GM19239 (cell line): ENCODE measurements at regions not wholly inside any gene's neighbourhood (a gene's known extent, or its start where the extent isn't known, plus 50 kb on each side); places are given as distances from the start of the nearest gene placed in this dataset.

ENCODE experiments used
- DNase-seq: peaks from one replicate; pipeline ENCODE4 v3.0.0; 2011; ENCODE audit warnings: low spot score; ENCODE audit not compliant: insufficient read length
- FAIRE-seq: peaks from 2 replicates; lab custom pipeline; 2011; peaks lifted over from hg19 to GRCh38; lab: Jason Lieb, UNC

DNA sequence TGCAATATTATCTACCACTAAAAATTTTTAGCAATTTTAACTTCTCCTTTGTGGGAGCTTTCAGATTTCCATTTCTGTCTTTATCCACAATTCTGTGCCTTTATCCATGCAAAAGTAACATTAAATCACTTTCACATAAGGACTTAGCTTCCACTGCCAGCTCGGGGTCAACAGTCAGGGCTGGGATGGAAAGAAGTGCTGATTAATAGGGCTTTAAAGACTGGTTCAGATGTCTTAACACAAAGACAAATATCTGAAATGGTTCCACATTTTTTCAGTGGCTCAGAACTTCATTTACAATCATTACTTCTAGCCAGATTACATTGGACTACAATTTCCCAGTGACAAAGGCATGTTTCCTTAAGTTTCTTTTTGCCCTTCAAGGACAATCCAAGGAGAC, 191.8 kb upstream of the CPHXL start:
- no peak for FAIRE-seq

DNA sequence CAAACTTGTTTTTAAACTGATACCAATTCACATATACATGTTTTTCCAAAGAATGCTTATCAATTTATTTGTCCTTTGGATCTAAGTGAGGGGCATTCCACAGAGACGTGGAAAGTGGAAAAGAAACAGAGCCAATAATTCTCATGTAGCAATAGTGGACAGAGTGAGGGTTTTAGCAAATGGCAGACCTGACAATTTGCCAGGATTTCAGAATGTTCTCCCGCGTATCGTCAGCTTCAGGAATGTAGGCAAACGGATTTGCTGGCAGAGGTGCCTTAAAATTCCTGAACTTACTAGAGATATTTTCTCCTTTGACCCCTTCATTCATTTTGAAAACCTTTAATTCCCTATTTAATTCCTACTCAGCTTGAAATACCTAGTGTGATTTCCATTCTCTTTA, 193.4 kb upstream of the CPHXL start:
- no peak for FAIRE-seq
- no peak for DNase-seq

More for the DNA sequence above, 191.8 kb upstream of the CPHXL start:
- DNase-seq, result no peak

- FAIRE-seq, result no peak
- no peak for DNase-seq
These were observed 195.0 kb upstream of the CPHXL start for GRCh38 chr16:75921281-75921680.

DNA sequence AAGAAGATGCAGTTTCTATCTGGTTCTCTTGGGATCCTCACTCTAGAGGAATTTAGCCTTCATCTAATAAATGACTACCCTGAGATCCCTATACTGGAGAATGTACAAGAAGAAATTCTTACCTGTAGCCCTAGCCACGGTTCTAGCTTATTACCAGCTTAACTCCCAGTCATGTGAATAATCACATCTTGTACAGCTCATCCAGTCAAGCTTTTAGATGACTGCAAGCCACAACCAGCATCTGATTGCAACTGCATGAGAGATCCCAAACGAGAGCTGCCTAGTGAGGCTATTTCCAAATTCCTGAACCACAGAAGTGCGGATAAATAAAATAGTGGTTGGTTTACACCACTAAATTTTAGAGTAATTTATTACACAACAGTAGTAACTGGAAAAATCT, 196.0 kb upstream of the CPHXL start:
- DNase-seq, result no peak
- FAIRE-seq, result no peak

DNA sequence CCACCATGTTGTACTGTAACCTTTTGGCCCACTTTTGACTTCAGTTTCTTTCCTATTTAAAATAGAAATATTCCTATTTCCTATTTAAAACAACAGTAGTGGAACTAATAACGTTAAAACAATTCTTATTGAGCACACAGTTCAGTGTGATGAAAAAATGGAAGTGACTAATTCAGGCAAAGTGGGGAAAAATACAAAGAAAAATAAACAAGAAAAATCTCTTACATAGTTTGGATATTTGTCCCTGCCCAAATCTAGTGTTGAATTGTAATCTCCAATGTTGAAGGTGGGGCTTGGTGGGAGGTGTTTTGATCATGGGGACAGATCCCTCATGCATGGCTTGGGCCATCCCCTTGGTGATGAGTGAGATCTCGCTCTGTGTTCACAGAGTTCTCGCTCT, 198.1 kb upstream of the CPHXL start:
- FAIRE-seq (no peak), DNase-seq (no peak)

DNA sequence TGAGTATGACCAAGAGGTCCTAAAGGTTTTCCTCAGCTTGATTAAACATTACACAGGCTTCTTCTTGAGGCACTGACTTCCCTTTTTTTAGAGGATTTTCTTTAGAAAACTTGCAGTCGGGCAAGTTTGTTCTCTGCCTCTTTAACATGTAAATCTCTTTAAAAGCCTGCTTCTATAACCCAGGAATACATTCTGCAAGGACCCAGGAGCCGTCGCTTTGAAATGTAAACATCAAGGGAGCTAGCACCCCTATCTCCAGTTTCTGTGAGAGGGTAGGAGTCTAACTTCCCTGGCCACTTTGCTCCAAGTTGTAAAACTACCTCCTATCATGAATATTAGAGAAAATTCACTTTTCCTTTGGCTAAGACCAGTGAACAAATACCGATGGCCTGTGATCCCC, 201.5 kb upstream of the CPHXL start:
- FAIRE-seq (no peak), DNase-seq (no peak)

- FAIRE-seq (no peak), DNase-seq (no peak)
These were observed 202.0 kb upstream of the CPHXL start for GRCh38 chr16:75928295-75928694.

DNA sequence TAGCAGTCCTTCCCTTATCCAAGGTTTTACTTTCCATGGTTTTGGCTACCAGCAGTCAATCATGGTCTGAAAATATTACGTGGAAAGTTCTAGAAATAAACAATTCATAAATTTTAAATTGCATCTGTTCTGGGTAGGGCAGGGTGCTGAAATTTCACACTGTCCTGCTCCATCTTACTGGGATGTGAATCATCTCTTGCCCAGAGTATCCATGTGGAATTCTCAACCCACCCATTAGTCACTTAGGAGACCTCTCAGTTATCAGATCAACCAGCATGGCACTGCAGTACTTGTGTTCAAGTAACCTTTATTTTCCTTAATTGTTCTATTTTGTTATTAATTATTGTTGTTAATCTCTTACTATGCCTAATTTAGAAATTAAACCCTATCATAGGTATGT, 202.8 kb upstream of the CPHXL start:
- FAIRE-seq, result no peak

DNA sequence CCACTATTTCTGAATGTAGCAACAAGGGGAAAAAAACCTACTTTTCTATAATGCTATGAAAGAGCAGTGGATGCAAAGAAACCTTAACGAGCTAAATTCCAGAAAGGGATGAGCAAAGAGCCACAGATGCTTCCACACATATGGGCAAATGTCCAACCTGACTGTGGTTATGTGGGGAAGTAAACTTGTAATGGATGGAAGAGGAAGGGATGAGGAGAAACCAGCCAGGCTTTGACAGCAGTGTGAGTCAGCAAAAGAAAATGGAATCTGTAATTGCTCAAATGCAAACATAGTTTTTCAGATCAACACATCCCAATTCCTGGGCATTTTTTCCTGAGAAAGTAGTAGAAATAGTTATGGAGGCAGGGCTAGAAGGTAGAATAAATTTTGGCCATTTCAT, 204.8 kb upstream of the CPHXL start:
- DNase-seq (no peak), FAIRE-seq (no peak)

More for the DNA sequence above, 202.8 kb upstream of the CPHXL start:
- DNase-seq, result no peak

- DNase-seq, result no peak
- FAIRE-seq, result no peak
These were observed 205.7 kb upstream of the CPHXL start for GRCh38 chr16:75931970-75932369.

- no peak for FAIRE-seq
- DNase-seq, result no peak
These were observed 212.5 kb upstream of the CPHXL start for GRCh38 chr16:75938818-75939217.

GRCh38 chr16:75942351-75942750, 216.1 kb upstream of the CPHXL start:
- DNase-seq, result no peak
- FAIRE-seq, result no peak

DNA sequence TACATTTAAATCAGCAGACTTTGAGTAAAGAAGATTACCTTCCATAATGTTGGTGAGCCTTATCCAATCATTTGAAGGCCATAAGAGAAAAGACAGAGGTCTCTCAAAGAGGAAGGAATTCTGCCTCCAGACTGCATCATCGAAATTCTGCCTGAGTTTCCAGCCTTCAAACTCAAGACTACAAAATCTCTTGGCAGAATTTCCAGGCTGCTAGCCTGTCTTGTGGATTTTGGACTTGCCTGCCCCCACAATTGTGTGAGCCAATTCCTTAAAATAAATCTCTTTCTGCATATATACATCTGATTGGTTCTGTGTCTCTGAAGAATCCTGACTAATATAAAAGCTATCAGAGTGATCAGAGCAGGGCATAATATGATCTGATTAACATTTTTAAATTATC, 216.6 kb upstream of the CPHXL start:
- no peak for FAIRE-seq

DNA sequence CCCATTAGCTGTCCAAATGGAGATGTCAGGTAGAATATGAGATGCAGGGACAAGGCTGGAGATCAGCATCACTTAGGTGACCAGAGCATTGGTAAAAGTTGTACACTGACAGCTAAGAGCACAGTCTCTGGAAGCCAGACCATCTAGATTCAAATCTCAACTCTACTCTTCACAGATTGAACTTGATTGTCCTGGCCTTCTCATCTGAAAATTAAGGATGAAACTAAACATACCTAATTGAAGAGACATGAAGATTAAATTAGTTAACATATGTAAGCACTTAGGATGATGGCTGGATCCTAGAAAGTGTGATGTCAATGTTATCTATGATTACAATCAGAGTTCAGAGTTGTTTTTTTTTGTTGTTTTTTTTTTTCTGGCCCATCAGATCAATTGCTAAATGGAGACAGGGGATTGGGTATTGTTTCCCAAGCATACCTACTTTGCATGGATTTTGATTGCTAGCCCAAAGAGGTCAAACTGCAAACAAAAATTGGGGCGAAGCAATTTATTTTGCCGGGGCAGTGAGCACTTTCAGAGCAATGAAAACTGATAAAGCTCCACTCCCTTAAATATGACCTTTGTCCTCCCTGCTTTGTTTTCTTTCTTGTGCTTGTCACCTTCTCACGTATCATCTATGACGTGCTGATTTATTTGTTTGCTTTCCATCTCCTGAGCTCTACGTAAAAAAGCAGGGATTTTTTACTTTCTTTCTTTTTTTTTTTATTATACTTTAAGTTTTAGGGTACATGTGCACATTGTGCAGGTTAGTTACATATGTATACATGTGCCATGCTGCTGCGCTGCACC, 217.6 kb upstream of the CPHXL start:
- FAIRE-seq, result no peak
- no peak for DNase-seq

More for the DNA sequence above, 216.6 kb upstream of the CPHXL start:
- DNase-seq, result no peak

- no peak for FAIRE-seq
- DNase-seq, result no peak
These were observed 219.7 kb upstream of the CPHXL start for GRCh38 chr16:75945916-75946457.

DNA sequence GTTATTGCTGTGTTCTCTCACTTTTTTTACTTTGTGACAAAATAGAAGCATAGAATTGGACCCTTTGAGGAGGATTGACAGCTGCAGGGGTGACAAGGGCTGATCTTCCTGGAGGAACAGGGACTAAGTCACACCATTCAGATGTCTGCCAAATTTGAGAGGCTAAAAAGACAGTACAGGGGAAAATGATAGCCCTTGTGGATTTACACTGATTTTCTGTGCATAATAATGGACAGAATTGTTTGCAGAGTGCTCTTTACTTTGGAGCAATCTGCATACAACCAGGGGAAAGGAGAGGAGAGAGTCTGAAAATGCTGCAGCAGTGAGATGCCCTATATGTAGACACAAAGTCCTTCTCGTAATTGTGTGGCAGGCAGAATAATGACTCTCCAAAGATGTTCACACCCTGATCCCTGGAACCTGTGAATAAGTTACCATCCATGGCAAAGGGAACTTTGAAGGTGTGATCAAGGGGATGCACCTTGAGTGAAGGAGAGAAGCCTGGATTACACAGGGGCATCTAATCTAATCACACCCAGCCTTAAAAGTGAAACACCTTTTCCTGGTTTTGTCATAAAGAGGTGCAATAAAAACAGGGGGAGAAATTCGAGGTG, 221.4 kb upstream of the CPHXL start:
- DNase-seq (no peak), FAIRE-seq (no peak)

GRCh38 chr16:75948441-75948840, 222.2 kb upstream of the CPHXL start:
- FAIRE-seq, result no peak

GRCh38 chr16:75948886-75949285, 222.6 kb upstream of the CPHXL start:
- FAIRE-seq, result no peak
- DNase-seq, result no peak

More at GRCh38 chr16:75948441-75948840, 222.2 kb upstream of the CPHXL start:
- no peak for DNase-seq

- no peak for DNase-seq
- FAIRE-seq, result no peak
These were observed 225.8 kb upstream of the CPHXL start for GRCh38 chr16:75952124-75952523.

DNA sequence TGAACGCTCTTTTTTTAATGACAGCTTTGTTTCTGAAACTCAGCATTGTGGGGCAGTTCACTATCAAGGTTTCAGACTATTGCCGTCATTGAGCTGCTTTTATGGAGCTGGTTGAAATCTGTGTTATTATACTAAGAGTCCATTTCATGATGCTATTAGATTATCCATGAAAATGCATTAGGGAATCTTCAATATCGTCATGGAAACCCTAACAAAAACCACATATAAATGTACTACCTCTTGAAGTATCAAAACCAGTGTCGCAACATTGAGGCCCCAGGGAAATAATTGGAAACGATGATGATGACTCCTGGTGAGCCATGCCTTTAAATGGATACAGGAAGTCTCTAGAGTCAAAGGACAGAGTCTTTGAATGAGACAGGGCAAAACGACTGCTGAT, 231.6 kb upstream of the CPHXL start:
- FAIRE-seq, result no peak
- no peak for DNase-seq

GRCh38 chr16:75965504-75966374, 239.4 kb upstream of the CPHXL start:
- DNase-seq, result no peak
- no peak for FAIRE-seq
